Psoas muscle (tissue), 7 donors: ENCODE measurements at regions not wholly inside any gene's neighbourhood (a gene's known extent, or its start where the extent isn't known, plus 50 kb on each side); places are given as distances from the start of the nearest gene placed in this dataset.

Source experiments
- ATAC-seq, 4 donors: fragments of 200-7000 bp; cut with Tn5 transposase; one replicate each; pipeline ENCODE4 v1.9.1; 2020; ENCODE audit warnings: moderate library complexity in 3 of 4, mild to moderate bottlenecking in 2 of 4
- DNase-seq, 2 donors: peaks; one replicate each; pipeline ENCODE4 v3.0.0-alpha.2; 2020
- H3K27ac ChIP-seq: fragments of 200-600 bp; one replicate; pipeline ENCODE4 v1.8.0; 2022
- H3K27me3 ChIP-seq, 3 donors: fragments of 200-600 bp in 1 of 3; one replicate each; pipeline versions ENCODE4 v1.6.1 to v1.8.0; 2013 to 2022; ENCODE audit warnings: low read length in 2 of 3, mild to moderate bottlenecking in 2 of 3, moderate library complexity in 1 of 3; ENCODE audit not compliant: insufficient read depth in 3 of 3
- H3K36me3 ChIP-seq, 2 donors: fragments of 200-600 bp in 1 of 2; one replicate each; pipeline versions ENCODE4 v1.6.1 to v1.8.0; 2013 to 2022; ENCODE audit warnings: low read depth in 1 of 2, mild to moderate bottlenecking in 1 of 2, moderate library complexity in 1 of 2; ENCODE audit not compliant: insufficient read depth in 1 of 2
- H3K4me1 ChIP-seq: fragments of 200-600 bp; one replicate; pipeline ENCODE4 v1.8.0; 2022
- H3K4me3 ChIP-seq: fragments of 200-600 bp; one replicate; pipeline ENCODE4 v1.8.0; 2022; ENCODE audit warnings: mild to moderate bottlenecking
- H3K9me3 ChIP-seq: fragments of 200-600 bp; one replicate; pipeline ENCODE4 v1.8.0; 2022
- WGBS, 3 donors: extraction: QIAGEN DNeasy Blood & Tissue Kit; methylation state at CpG; one replicate each; pipeline versions ENCODE4 v1.1.6 to v1.1.7; 2013; 5-methylcytosine and 5-hydroxymethylcytosine counted together
- intact Hi-C, 2 donors: fragments of 100-400 bp; cut with DNase I; formaldehyde crosslinking; loops; one replicate each; pipeline versions ENCODE4 v1.11.0 to v1.14.2; 2022
- TF ChIP-seq, protein P1 (sequence below): fragments of 200-600 bp; IDR thresholded peaks from one replicate; pipeline ENCODE4 v1.8.0; 2022; ENCODE audit warnings: antibody characterized with exemption
- donor health status: healthy with polysubstance abuse.
- donor health status: DM: no; HTN: no; CAD: no; lungs with moderate emphysema.
- donor health status: Bipolar disorder and iron deficiency.
- donor health status: healthy.
- donor health status: DM: yes; HTN: yes; CAD: no.
- donor health status: DM: no; HTN: no; CAD: no.
- donor health status: DM: yes; HTN: yes; CAD: no.

DNA sequence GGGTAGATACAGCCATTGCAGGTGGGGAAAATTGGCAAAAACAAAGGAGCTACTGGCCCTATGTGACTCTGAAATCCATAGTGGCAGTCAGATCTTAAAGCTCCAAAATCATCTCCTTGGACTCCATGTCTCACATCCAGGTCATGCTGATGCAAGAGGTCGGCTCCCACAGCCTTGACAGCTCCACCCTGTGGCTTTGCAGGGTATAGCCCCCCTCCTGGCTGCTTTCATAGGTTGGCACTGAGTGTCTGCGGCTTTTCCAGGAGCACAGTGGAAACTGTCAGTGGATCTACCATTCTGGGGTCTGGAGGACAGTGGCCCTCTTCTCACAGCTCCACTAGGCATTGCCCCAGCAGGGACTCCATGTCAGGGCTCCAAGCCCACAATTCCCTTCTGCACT, 1190.1 kb downstream of the CDH12 start:
- ATAC-seq (no peak), DNase-seq (no peak)
- 80 to 83% (median 80%) methylated on average over 2 of the region's 2 CpGs for WGBS, 3 donors
- intact Hi-C loops = no loop called here
- Histone ChIP-seq H3K27ac (no peak overlapping the region), H3K4me3 (no peak overlapping the region), H3K36me3 (no peaks in the 10 kb centered on the region), H3K4me1 (no peaks in the 10 kb centered on the region), H3K27me3 (no peaks in the 10 kb centered on the region), H3K9me3 (no peaks in the 10 kb centered on the region)
- TF ChIP-seq, protein P1, sequence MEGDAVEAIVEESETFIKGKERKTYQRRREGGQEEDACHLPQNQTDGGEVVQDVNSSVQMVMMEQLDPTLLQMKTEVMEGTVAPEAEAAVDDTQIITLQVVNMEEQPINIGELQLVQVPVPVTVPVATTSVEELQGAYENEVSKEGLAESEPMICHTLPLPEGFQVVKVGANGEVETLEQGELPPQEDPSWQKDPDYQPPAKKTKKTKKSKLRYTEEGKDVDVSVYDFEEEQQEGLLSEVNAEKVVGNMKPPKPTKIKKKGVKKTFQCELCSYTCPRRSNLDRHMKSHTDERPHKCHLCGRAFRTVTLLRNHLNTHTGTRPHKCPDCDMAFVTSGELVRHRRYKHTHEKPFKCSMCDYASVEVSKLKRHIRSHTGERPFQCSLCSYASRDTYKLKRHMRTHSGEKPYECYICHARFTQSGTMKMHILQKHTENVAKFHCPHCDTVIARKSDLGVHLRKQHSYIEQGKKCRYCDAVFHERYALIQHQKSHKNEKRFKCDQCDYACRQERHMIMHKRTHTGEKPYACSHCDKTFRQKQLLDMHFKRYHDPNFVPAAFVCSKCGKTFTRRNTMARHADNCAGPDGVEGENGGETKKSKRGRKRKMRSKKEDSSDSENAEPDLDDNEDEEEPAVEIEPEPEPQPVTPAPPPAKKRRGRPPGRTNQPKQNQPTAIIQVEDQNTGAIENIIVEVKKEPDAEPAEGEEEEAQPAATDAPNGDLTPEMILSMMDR = no peak

GRCh38 chr5:21661184-21661583, 1192.0 kb downstream of the CDH12 start:
- ATAC-seq (no peak), DNase-seq (no peak)
- H3K4me3 ChIP-seq = no peak overlapping the region
- no peaks in the 10 kb centered on the region for H3K36me3 ChIP-seq
- TF ChIP-seq, protein P1 = no peak
- H3K9me3 ChIP-seq = no peaks in the 10 kb centered on the region
- intact Hi-C loops = no loop called here
- no peaks in the 10 kb centered on the region for H3K4me1 ChIP-seq
- no peak overlapping the region for H3K27ac ChIP-seq
- WGBS, 3 donors = 56 to 65% (median 64%) methylated on average over 2 of the region's 2 CpGs
- H3K27me3 ChIP-seq = no peaks in the 10 kb centered on the region

GRCh38 chr5:21654556-21654955, 1198.6 kb downstream of the CDH12 start:
- Histone ChIP-seq H3K36me3 (no peaks in the 10 kb centered on the region), H3K27me3 (no peaks in the 10 kb centered on the region), H3K4me3 (no peak overlapping the region), H3K4me1 (no peaks in the 10 kb centered on the region), H3K27ac (no peak overlapping the region), H3K9me3 (no peaks in the 10 kb centered on the region)
- DNase-seq (no peak), ATAC-seq (no peak)
- TF ChIP-seq, protein P1 = no peak
- intact Hi-C loops = no loop called here
- WGBS, 3 donors = 60 to 64% (median 63%) methylated on average over 2 of the region's 2 CpGs

GRCh38 chr5:21649969-21650368, 1203.2 kb downstream of the CDH12 start:
- H3K9me3 ChIP-seq = no peaks in the 10 kb centered on the region
- TF ChIP-seq, protein P1 = no peak
- intact Hi-C loops = no loop called here
- H3K4me3 ChIP-seq = no peak overlapping the region
- no peak overlapping the region for H3K27ac ChIP-seq
- no peaks in the 10 kb centered on the region for H3K27me3 ChIP-seq
- ATAC-seq (no peak), DNase-seq (no peak)
- H3K4me1 ChIP-seq = no peaks in the 10 kb centered on the region
- 42 to 54% (median 44%) methylated on average over 3 of the region's 3 CpGs for WGBS, 3 donors
- H3K36me3 ChIP-seq = no peaks in the 10 kb centered on the region

DNA sequence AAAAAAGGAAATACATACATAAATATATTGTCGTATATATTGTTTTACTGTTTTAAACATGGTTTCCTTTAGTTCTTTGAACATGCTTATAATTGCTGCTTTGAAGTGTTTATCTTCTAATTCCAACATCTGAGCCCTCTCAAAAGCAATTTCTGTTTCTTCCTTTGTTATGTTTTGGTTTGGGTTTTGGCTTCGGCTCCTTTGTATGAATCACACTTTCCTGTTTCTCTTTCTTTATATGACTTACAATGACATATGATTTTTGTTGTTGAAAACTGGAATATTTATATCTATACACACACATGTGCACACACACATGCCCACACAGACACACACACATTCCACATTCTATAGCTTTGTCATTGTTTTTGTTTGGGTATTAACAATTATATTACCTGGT, 1206.7 kb downstream of the CDH12 start:
- Histone ChIP-seq H3K27ac (no peak overlapping the region), H3K27me3 (no peaks in the 10 kb centered on the region), H3K9me3 (no peaks in the 10 kb centered on the region), H3K4me1 (no peaks in the 10 kb centered on the region), H3K36me3 (no peaks in the 10 kb centered on the region), H3K4me3 (no peak overlapping the region)
- no peak for DNase-seq
- WGBS, 3 donors = 83 to 87% (median 83%) methylated on average over 2 of the region's 2 CpGs
- TF ChIP-seq, protein P1 = no peak
- intact Hi-C loops = no loop called here
- no peak for ATAC-seq
